ENCODE measurements at regions not wholly inside any gene's neighbourhood (a gene's known extent, or its start where the extent isn't known, plus 50 kb on each side); places are given as distances from the start of the nearest gene placed in this dataset.

GRCh38 chr5:29208024-29208423 is 1985.5 kb upstream of the CDH6 start (continued):
- TF ChIP-seq NRF1 (IDR thresholded peaks at IDR 0.05; ENCODE audit: low read depth, low read length) (no peak), CTCF (IDR thresholded peaks at IDR 0.05; ENCODE audit: control extremely low read depth in 1 of 3, insufficient read depth in 1 of 3, low read depth in 1 of 3, low read length in 3 of 3) (no peak), RAD21 (IDR thresholded peaks at IDR 0.05 in 1 of 2, conservative IDR thresholded peaks at IDR 0.05 in 1 of 2; ENCODE audit: low read depth in 2 of 2, low read length in 2 of 2) (no peak), POLR2A (IDR thresholded peaks at IDR 0.05; ENCODE audit: control extremely low read depth in 1 of 2, low read depth in 2 of 2, low read length in 2 of 2) (no peak), CBX5 (IDR thresholded peaks at IDR 0.05; ENCODE audit: low read depth, low read length) (no peak)

Measured in H1 (cell line).